Uterus (tissue), 2 donors: ENCODE measurements at regions not wholly inside any gene's neighbourhood (a gene's known extent, or its start where the extent isn't known, plus 50 kb on each side); places are given as distances from the start of the nearest gene placed in this dataset.

ENCODE experiments used
- POLR2A ChIP-seq, 2 donors: fragments of 450-650 bp; IDR thresholded peaks; one replicate each; pipeline ENCODE4 v1.6.1; 2016; ENCODE audit warnings: antibody characterized with exemption in 2 of 2, mild to moderate bottlenecking in 1 of 2, moderate library complexity in 1 of 2
- TF ChIP-seq, protein P1 (sequence below), 4 experiments: fragments of 200-600 bp in 2 of 4; fragments of 450-650 bp in 2 of 4; sonication (generic) in 2 of 4; IDR thresholded peaks; one replicate each; pipeline ENCODE4 v1.5.1; 2016 to 2019; ENCODE audit warnings: antibody characterized with exemption in 4 of 4, mild to moderate bottlenecking in 2 of 4, moderate library complexity in 1 of 4

DNA sequence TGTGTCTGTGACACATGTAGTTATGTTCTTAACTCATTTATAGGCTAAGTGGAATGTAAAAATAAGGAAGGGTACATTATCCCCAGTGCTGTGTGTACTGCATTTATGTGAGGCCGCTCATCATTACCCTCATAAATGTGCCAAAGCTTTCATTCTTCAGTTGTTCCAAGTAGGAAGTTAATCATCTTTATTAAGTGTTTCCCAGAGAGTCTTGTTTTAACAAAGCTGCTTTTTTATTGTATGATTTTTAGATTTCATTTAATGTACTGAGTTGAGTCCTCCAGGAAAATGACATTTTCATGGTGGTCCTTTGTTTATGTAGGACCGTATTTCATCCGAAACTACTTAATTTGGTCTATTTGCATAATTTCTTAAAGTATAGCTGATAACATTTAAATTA, 379.8 kb downstream of the DLEU7 start:
- TF ChIP-seq, protein P1, sequence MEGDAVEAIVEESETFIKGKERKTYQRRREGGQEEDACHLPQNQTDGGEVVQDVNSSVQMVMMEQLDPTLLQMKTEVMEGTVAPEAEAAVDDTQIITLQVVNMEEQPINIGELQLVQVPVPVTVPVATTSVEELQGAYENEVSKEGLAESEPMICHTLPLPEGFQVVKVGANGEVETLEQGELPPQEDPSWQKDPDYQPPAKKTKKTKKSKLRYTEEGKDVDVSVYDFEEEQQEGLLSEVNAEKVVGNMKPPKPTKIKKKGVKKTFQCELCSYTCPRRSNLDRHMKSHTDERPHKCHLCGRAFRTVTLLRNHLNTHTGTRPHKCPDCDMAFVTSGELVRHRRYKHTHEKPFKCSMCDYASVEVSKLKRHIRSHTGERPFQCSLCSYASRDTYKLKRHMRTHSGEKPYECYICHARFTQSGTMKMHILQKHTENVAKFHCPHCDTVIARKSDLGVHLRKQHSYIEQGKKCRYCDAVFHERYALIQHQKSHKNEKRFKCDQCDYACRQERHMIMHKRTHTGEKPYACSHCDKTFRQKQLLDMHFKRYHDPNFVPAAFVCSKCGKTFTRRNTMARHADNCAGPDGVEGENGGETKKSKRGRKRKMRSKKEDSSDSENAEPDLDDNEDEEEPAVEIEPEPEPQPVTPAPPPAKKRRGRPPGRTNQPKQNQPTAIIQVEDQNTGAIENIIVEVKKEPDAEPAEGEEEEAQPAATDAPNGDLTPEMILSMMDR (IDR thresholded peaks at IDR 0.05) = no peak
- TF ChIP-seq POLR2A (IDR thresholded peaks at IDR 0.05) = no peak
